Stimulated activated CD4-positive, alpha-beta T cell treated with anti-CD3 and anti-CD28 coated beads, Interleukin-4, amount 100 ng/mL, for 24 hours (primary cell): ENCODE measurements at regions not wholly inside any gene's neighbourhood (a gene's known extent, or its start where the extent isn't known, plus 50 kb on each side); places are given as distances from the start of the nearest gene placed in this dataset.
A peak's percentile ranks its signal among the peaks of the same experiment; 100 is the strongest.

ENCODE experiments used
- DNase-seq: peaks from one replicate; pipeline ENCODE4 v3.0.0-alpha.2; 2020

- no peak for DNase-seq
Measured at GRCh38 chr2:7774481-7774880, 857.3 kb downstream of the RNF144A start.

- no peak for DNase-seq
Measured at GRCh38 chr2:7777668-7778067, 860.5 kb downstream of the RNF144A start.

GRCh38 chr2:7780321-7780720, 863.1 kb downstream of the RNF144A start:
- DNase-seq: no peak

GRCh38 chr2:7785700-7786099, 868.5 kb downstream of the RNF144A start:
- DNase-seq: no peak

- DNase-seq: no peak
Measured at GRCh38 chr2:7788736-7789135, 871.5 kb downstream of the RNF144A start.

- DNase-seq: no peak
Measured at GRCh38 chr2:7792031-7792651, 874.9 kb downstream of the RNF144A start.

- no peak for DNase-seq
Measured at GRCh38 chr2:7795778-7796563, 878.8 kb downstream of the RNF144A start.

GRCh38 chr2:7800031-7800430, 881.8 kb upstream of the ID2 start:
- DNase-seq: no peak

GRCh38 chr2:7801212-7801611, 880.6 kb upstream of the ID2 start:
- DNase-seq: no peak

GRCh38 chr2:7803515-7803914, 878.3 kb upstream of the ID2 start:
- DNase-seq: no peak

GRCh38 chr2:7809640-7810039, 872.2 kb upstream of the ID2 start:
- no peak for DNase-seq

- no peak for DNase-seq
Measured at GRCh38 chr2:7811073-7811472, 870.8 kb upstream of the ID2 start.

- no peak for DNase-seq
Measured at GRCh38 chr2:7812231-7812995, 869.4 kb upstream of the ID2 start.

- DNase-seq: no peak
Measured at GRCh38 chr2:7813541-7814292, 868.1 kb upstream of the ID2 start.

- DNase-seq: no peak
Measured at GRCh38 chr2:7815726-7816125, 866.1 kb upstream of the ID2 start.

GRCh38 chr2:7816233-7816632, 865.6 kb upstream of the ID2 start:
- no peak for DNase-seq

GRCh38 chr2:7816944-7817343, 864.9 kb upstream of the ID2 start:
- DNase-seq: no peak

GRCh38 chr2:7819316-7819715, 862.5 kb upstream of the ID2 start:
- no peak for DNase-seq

GRCh38 chr2:7819850-7820249, 862.0 kb upstream of the ID2 start:
- DNase-seq: no peak

GRCh38 chr2:7824211-7824610, 857.6 kb upstream of the ID2 start:
- DNase-seq: no peak

GRCh38 chr2:7825591-7826312, 856.1 kb upstream of the ID2 start:
- DNase-seq: peak; percentile 69

- no peak for DNase-seq
Measured at GRCh38 chr2:7826656-7827055, 855.2 kb upstream of the ID2 start.

GRCh38 chr2:7829241-7829640, 852.6 kb upstream of the ID2 start:
- no peak for DNase-seq
